Lower leg skin (tissue), 4 donors: ENCODE measurements at regions not wholly inside any gene's neighbourhood (a gene's known extent, or its start where the extent isn't known, plus 50 kb on each side); places are given as distances from the start of the nearest gene placed in this dataset.

Source experiments
- DNase-seq, 2 donors: peaks; one replicate each; pipeline ENCODE4 v3.0.0-alpha.2; 2019; ENCODE audit warnings: low spot score in 2 of 2
- H3K4me3 ChIP-seq: fragments of 200-600 bp; sonication (generic); 2 replicates; pipeline ENCODE4 v1.5.1; 2017; ENCODE audit warnings: mild to moderate bottlenecking, low read depth; ENCODE audit not compliant: poor library complexity, severe bottlenecking
- POLR2A ChIP-seq, 2 donors: fragments of 450-650 bp; IDR thresholded peaks; one replicate each; pipeline ENCODE4 v1.6.1; 2016 to 2017; ENCODE audit warnings: antibody characterized with exemption in 2 of 2, mild to moderate bottlenecking in 1 of 2, moderate library complexity in 1 of 2
- WGBS, 2 donors: methylation state at CpG; one replicate each; pipeline ENCODE4 v1.1.5; 2018; 5-methylcytosine and 5-hydroxymethylcytosine counted together
- intact Hi-C: fragments of 100-400 bp; cut with DNase I; formaldehyde crosslinking; loops from one replicate; pipeline ENCODE4 v1.15.0; 2023; ENCODE audit warnings: low total_unique reads
- TF ChIP-seq, protein P1 (sequence below), 3 donors: fragments of 450-650 bp; IDR thresholded peaks; one replicate each; pipeline ENCODE4 v1.5.1; 2016; ENCODE audit warnings: antibody characterized with exemption in 3 of 3, mild to moderate bottlenecking in 3 of 3, moderate library complexity in 2 of 3

DNA sequence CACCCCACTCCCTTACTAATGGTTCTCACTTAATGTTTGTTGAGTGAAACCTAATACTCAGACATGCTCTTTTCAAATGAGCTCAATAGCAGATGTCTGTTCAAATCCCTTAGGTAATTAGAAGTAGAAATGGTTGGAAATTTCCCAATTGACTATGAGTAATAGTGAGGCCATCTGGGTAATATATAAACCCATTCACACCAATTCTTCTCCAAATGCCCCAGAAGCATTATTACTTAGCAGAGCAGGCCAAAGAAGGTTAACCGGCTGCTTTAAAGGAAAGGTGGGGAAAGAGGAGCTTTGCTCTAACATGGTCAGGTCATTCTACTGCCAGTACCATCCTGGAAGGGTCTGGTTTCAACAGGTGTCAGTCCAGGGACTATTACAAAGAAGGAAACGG, 119.5 kb upstream of the MTAP start:
- intact Hi-C loops = no loop called here
- TF ChIP-seq, protein P1, sequence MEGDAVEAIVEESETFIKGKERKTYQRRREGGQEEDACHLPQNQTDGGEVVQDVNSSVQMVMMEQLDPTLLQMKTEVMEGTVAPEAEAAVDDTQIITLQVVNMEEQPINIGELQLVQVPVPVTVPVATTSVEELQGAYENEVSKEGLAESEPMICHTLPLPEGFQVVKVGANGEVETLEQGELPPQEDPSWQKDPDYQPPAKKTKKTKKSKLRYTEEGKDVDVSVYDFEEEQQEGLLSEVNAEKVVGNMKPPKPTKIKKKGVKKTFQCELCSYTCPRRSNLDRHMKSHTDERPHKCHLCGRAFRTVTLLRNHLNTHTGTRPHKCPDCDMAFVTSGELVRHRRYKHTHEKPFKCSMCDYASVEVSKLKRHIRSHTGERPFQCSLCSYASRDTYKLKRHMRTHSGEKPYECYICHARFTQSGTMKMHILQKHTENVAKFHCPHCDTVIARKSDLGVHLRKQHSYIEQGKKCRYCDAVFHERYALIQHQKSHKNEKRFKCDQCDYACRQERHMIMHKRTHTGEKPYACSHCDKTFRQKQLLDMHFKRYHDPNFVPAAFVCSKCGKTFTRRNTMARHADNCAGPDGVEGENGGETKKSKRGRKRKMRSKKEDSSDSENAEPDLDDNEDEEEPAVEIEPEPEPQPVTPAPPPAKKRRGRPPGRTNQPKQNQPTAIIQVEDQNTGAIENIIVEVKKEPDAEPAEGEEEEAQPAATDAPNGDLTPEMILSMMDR (IDR thresholded peaks at IDR 0.05) = no peak
- no peak for TF ChIP-seq POLR2A (IDR thresholded peaks at IDR 0.05)
- no peak for DNase-seq
- H3K4me3 ChIP-seq = no peak overlapping the region
- WGBS, 2 donors = 61 to 70% methylated on average over 2 of the region's 2 CpGs

DNA sequence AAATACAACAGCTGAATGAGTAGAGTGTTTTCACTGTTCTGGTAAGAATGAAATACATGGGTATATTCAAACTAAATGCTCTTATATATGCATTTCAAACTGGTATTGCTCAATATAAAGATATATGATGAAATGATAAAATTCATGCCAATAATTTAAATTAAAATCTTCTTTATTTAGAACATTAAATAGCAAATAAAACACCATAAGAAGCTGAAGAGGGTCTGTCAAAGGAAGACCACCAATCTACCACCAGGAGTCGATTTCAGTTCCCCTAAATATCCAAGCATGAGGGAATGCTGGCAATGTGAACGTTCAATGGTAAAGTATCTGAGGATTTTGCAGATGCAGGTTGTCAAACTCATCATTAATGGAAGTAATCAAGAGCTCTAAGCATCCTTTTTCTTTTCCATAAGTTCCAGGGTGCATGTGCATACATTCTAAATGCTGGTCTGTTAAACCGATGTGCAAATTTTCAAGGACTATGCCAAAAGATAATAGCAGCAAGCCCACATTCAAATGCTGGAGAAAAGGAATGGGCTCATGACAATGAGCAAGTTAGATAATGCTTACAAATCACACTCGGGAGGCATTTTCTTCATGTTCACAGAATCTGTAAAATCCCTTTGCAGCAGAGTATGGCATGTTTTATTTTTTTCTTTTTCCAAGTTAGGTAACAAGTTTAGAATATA, 118.8 kb upstream of the MTAP start:
- WGBS, 2 donors = 83 to 84% methylated on average over 4 of the region's 4 CpGs
- H3K4me3 ChIP-seq = no peak overlapping the region
- intact Hi-C loops = no loop called here
- DNase-seq = no peak
- TF ChIP-seq POLR2A (IDR thresholded peaks at IDR 0.05) = no peak
- TF ChIP-seq, protein P1 (IDR thresholded peaks at IDR 0.05) = no peak

DNA sequence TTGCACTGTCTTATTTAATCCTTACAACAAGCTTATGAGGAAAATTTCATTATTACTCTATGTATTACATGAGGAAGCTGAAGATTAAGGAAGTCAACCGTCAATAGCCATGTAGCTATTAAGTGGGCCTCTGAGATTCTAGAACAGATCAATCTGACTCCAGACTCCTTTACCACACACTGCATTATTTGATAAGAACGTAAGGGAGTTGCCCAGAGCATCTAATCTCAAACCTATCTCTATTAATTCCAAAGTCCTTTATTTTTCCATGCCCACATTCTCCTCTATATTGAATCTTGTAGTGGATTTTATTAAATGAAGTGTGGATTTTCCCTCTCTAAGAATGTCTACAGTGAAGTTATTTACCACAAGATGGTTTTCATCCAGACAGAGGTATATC, 118.2 kb upstream of the MTAP start:
- WGBS, 2 donors = 69 to 80% methylated on average over 2 of the region's 2 CpGs

DNA sequence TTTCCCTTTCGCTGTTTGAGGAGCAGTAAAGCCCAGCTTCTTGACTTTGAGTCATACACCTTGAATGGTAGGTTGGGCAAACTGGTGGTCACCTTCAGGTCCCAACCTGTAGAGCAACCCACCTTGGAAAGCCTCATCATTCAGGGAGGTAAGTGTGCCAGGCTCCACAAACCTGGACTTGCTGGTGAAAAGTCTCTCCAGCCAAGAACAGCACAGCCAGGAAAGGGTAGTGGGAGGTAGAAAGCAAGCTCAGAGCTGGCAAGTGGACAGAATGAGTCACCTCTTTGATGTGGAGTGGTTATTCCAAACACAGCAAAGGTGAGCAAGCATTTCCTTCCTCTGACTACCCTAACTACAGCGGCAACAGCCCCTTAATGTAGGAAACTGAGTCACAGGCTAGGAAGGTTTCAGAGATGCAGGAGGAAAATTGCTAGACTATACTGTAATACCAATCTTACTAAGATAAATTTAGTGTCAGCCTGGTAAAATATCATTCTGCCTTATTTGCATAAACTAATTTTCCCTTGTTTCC, 117.5 kb upstream of the MTAP start:
- TF ChIP-seq, protein P1 (IDR thresholded peaks at IDR 0.05) = no peak
- no peak for TF ChIP-seq POLR2A (IDR thresholded peaks at IDR 0.05)
- no peak overlapping the region for H3K4me3 ChIP-seq
- intact Hi-C loops = no loop called here
- WGBS, 2 donors = 32 to 47% methylated on average over 2 of the region's 2 CpGs
- DNase-seq = no peak

More for the DNA sequence above, 118.2 kb upstream of the MTAP start:
- H3K4me3 ChIP-seq = no peak overlapping the region
- no peak for DNase-seq
- TF ChIP-seq, protein P1 (IDR thresholded peaks at IDR 0.05) = no peak
- no peak for TF ChIP-seq POLR2A (IDR thresholded peaks at IDR 0.05)
- intact Hi-C loops = no loop called here

DNA sequence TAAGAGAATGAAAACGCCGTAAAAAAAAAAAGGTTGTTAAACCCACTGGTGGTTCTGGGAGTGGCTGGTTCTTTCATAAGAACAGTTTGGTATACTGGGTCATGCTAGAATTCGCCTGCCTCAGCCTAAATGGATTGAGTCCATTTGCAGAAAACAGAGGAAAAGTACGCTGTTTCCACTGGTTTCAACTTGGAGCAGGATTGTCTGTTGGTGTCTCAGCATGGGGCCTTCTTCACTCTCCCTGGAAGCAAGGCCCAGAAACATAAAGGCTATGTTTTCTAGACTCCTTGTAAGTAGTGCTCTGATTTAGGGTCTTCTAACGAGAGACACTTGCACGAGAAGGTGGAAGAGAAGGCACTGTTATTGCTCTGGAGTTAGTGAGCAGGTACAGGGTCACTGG, 116.9 kb upstream of the MTAP start:
- H3K4me3 ChIP-seq = no peak overlapping the region
- WGBS, 2 donors = 83 to 86% methylated on average over 6 of the region's 6 CpGs
- TF ChIP-seq, protein P1 (IDR thresholded peaks at IDR 0.05) = no peak
- TF ChIP-seq POLR2A (IDR thresholded peaks at IDR 0.05) = no peak
- intact Hi-C loops = no loop called here
- no peak for DNase-seq

DNA sequence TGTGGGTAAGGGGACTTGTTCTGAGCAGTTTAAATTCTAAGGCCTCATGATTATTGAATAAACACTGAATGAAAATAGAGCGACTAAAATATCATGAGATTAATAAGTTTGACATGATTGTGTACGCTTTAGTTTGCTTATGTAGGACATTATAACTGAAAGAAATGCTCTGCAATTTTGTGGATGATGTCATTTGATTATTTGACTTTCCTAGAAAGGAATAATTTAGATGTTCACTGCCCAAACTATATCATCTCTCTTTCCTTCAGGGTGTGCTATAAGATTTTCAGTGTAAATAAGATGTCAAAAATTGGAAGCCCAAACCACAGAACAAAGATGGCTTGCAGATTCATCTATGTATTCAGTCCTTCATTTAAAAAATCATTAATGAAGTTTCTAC, 115.7 kb upstream of the MTAP start:
- intact Hi-C loops = no loop called here
- DNase-seq = no peak
- 96 to 97% methylated on average over 2 of the region's 2 CpGs for WGBS, 2 donors
- TF ChIP-seq POLR2A (IDR thresholded peaks at IDR 0.05) = no peak
- TF ChIP-seq, protein P1 (IDR thresholded peaks at IDR 0.05) = no peak
- H3K4me3 ChIP-seq = no peak overlapping the region
